Gastrocnemius medialis (tissue), 4 donors: ENCODE measurements at regions not wholly inside any gene's neighbourhood (a gene's known extent, or its start where the extent isn't known, plus 50 kb on each side); places are given as distances from the start of the nearest gene placed in this dataset.

ENCODE experiments used
- POLR2A ChIP-seq, 2 donors: fragments of 450-650 bp; IDR thresholded peaks; one replicate each; pipeline ENCODE4 v1.6.1; 2017; ENCODE audit warnings: antibody characterized with exemption in 2 of 2, mild to moderate bottlenecking in 2 of 2, moderate library complexity in 2 of 2
- TF ChIP-seq, protein P1 (sequence below), 5 experiments: fragments of 450-650 bp in 3 of 5; fragments of 200-600 bp in 2 of 5; sonication (generic) in 2 of 5; IDR thresholded peaks in 4 of 5; conservative IDR thresholded peaks in 1 of 5; 1 replicate in 4 of 5; 2 replicates in 1 of 5; pipeline ENCODE4 v1.5.1; 2016 to 2019; ENCODE audit warnings: antibody characterized with exemption in 5 of 5, mild to moderate bottlenecking in 3 of 5, moderate library complexity in 3 of 5

GRCh38 chr1:73635021-73635420 is 563.0 kb downstream of the LRRIQ3 start:
- TF ChIP-seq POLR2A (IDR thresholded peaks at IDR 0.05), result no peak
- TF ChIP-seq, protein P1, sequence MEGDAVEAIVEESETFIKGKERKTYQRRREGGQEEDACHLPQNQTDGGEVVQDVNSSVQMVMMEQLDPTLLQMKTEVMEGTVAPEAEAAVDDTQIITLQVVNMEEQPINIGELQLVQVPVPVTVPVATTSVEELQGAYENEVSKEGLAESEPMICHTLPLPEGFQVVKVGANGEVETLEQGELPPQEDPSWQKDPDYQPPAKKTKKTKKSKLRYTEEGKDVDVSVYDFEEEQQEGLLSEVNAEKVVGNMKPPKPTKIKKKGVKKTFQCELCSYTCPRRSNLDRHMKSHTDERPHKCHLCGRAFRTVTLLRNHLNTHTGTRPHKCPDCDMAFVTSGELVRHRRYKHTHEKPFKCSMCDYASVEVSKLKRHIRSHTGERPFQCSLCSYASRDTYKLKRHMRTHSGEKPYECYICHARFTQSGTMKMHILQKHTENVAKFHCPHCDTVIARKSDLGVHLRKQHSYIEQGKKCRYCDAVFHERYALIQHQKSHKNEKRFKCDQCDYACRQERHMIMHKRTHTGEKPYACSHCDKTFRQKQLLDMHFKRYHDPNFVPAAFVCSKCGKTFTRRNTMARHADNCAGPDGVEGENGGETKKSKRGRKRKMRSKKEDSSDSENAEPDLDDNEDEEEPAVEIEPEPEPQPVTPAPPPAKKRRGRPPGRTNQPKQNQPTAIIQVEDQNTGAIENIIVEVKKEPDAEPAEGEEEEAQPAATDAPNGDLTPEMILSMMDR (IDR thresholded peaks at IDR 0.05 in 4 of 5, conservative IDR thresholded peaks at IDR 0.05 in 1 of 5), result no peak
